ENCODE measurements at regions not wholly inside any gene's neighbourhood (a gene's known extent, or its start where the extent isn't known, plus 50 kb on each side); places are given as distances from the start of the nearest gene placed in this dataset.

GRCh38 chr12:72742568-72742967 lies 470.4 kb downstream of the TRHDE start:
- TF ChIP-seq CTCF (IDR thresholded peaks at IDR 0.05) (no peak), POLR2A (IDR thresholded peaks at IDR 0.05) (no peak)

Data from testis (tissue), 2 donors.